Heart right ventricle (tissue), 16 donors: ENCODE measurements at regions not wholly inside any gene's neighbourhood (a gene's known extent, or its start where the extent isn't known, plus 50 kb on each side); places are given as distances from the start of the nearest gene placed in this dataset.

Experiments used
- ATAC-seq, 8 donors: fragments of 200-7000 bp; cut with Tn5 transposase; one replicate each; pipeline ENCODE4 v1.9.1; 2020; ENCODE audit warnings: mild to moderate bottlenecking in 8 of 8, moderate library complexity in 8 of 8, moderate number of reproducible peaks in 1 of 8
- DNase-seq, 2 donors: peaks; one replicate each; pipeline ENCODE4 v3.0.0-alpha.2; 2020
- H3K27ac ChIP-seq, 10 donors: fragments of 200-600 bp; sonication (generic) in 2 of 10; one replicate each; pipeline versions ENCODE4 v1.5.0 to v1.8.0; 2020 to 2022; ENCODE audit warnings: mild to moderate bottlenecking in 3 of 10
- H3K27me3 ChIP-seq, 7 donors: fragments of 200-600 bp; one replicate each; pipeline ENCODE4 v1.8.0; 2021 to 2022; ENCODE audit warnings: mild to moderate bottlenecking in 2 of 7
- H3K36me3 ChIP-seq, 9 donors: fragments of 200-600 bp; sonication (generic) in 1 of 9; one replicate each; pipeline versions ENCODE4 v1.5.0 to v1.8.0; 2020 to 2022; ENCODE audit warnings: mild to moderate bottlenecking in 2 of 9
- H3K4me1 ChIP-seq, 9 donors: fragments of 200-600 bp; sonication (generic) in 1 of 9; one replicate each; pipeline versions ENCODE4 v1.5.0 to v1.8.0; 2020 to 2022; ENCODE audit warnings: mild to moderate bottlenecking in 4 of 9
- H3K4me3 ChIP-seq, 10 donors: fragments of 200-600 bp; sonication (generic) in 2 of 10; one replicate each; pipeline versions ENCODE4 v1.5.0 to v1.8.0; 2020 to 2022; ENCODE audit warnings: mild to moderate bottlenecking in 7 of 10, moderate library complexity in 2 of 10
- H3K9me3 ChIP-seq, 11 donors: fragments of 200-600 bp in 10 of 11; sonication (generic) in 2 of 11; one replicate each; pipeline versions ENCODE4 v1.5.0 to v1.8.0; 2013 to 2022; ENCODE audit warnings: mild to moderate bottlenecking in 2 of 11, control low read depth in 1 of 11, moderate library complexity in 1 of 11
- CTCF ChIP-seq, 9 donors: fragments of 200-600 bp; sonication (generic) in 2 of 9; IDR thresholded peaks; one replicate each; pipeline versions ENCODE4 v1.5.0 to v1.8.0; 2021 to 2022; ENCODE audit warnings: antibody characterized with exemption in 9 of 9, mild to moderate bottlenecking in 5 of 9, moderate library complexity in 1 of 9
- whole genome bisulfite sequencing, 2 donors: extraction: QIAGEN DNeasy Blood & Tissue Kit; methylation state at CpG; one replicate each; pipeline ENCODE4 v1.1.7; 2013; ENCODE audit warnings: inconsistent platforms in 1 of 2; 5-methylcytosine and 5-hydroxymethylcytosine counted together
- intact Hi-C, 10 donors: fragments of 100-400 bp; cut with DNase I; formaldehyde crosslinking; loops; one replicate each; pipeline versions ENCODE4 v1.11.1 to v1.14.2; 2022
- donor health status: Arrhythmogenic right ventricular cardiomyopathy.
- donor health status: ischemic (EF 13 %, LVEDD 7.1; RV severe dilation, severe dysfunction).
- donor health status: healthy with polysubstance abuse.
- donor health status: DM: no; HTN: yes; CAD: no.
- donor health status: DM: no; HTN: no; CAD: no.
- donor health status: ischemic (EF 25% LVEDD 6.9; RV normal size, moderate dysfunction).
- donor health status: ischemic (EF 25% LVEDD 5.7; RV mildly dilated, moderate dysfunction).
- donor health status: healthy.
- donor health status: DM: yes; HTN: yes; CAD: no.
- donor health status: Ischemic cardiomyopathy.
- donor health status: ischemic (EF 35%, LVEDD 5.7; RV mildly dilated, moderate dysfunction).
- donor health status: nonischemic (EF 11% LVEDD 7.7; RV severe dilation, severe dysfunction).
- donor health status: DM: yes; HTN: yes; CAD: no.
- donor health status: PGD.
- donor health status: ischemic (EF 29% LVEDD 5.4; RV normal size, mild dysfunction).
- donor health status: nonischemic (EF 23%, LVEDD 6.1; RV moderate dilation, normal function).

- no peak for DNase-seq
- no peak for ATAC-seq
- Histone ChIP-seq H3K4me1 (no peaks in the 10 kb centered on the region), H3K36me3 (no peaks in the 10 kb centered on the region), H3K27me3 (peaks cover 0 to 20% (median 0%) of the 10 kb centered on the region in 7 donors), H3K27ac (no peak overlapping the region), H3K9me3 (peaks cover 0 to 20% (median 7%) of the 10 kb centered on the region in 11 donors), H3K4me3 (no peak overlapping the region)
- intact Hi-C loops = no loop called here
- TF ChIP-seq CTCF (IDR thresholded peaks at IDR 0.05) = no peak
- WGBS, 2 donors = 81 to 86% methylated on average over 9 of the region's 9 CpGs
These were observed 103.8 kb downstream of the HTR5A start for GRCh38 chr7:155173905-155174304.

DNA sequence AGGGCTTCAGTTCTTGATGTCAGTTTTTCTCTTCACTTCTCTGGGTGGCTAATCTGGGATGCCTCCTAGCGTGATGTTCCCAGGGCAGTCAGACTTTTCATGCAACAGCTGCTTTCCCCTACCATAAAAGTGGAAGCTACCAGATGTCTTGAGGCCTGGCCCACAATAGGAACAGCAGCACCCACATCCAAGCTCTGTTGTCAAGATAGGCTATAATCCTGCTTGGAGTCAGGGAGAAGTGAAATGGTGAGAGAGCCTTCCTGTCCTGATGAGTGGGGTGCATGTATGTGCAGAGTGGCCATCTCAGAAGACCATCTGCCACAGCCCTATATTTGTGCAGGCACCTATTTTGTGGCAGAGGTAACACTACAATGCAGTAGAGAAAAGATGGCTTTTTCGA lies 108.0 kb downstream of the HTR5A start:
- no peaks in the 10 kb centered on the region for H3K4me1 ChIP-seq
- DNase-seq (no peak), ATAC-seq (no peak)
- no peaks in the 10 kb centered on the region for H3K36me3 ChIP-seq
- H3K9me3 ChIP-seq = peaks cover 0 to 20% (median 7%) of the 10 kb centered on the region in 11 donors
- H3K4me3 ChIP-seq = no peak overlapping the region
- no peak for TF ChIP-seq CTCF (IDR thresholded peaks at IDR 0.05)
- H3K27ac ChIP-seq = no peak overlapping the region
- WGBS, 2 donors = 83 to 90% methylated on average over 2 of the region's 2 CpGs
- H3K27me3 ChIP-seq = peaks cover 0 to 12% (median 0%) of the 10 kb centered on the region in 7 donors
- intact Hi-C loops = no loop called here

- TF ChIP-seq CTCF (IDR thresholded peaks at IDR 0.05) = no peak
- ATAC-seq (no peak), DNase-seq (no peak)
- Histone ChIP-seq H3K4me3 (no peak overlapping the region), H3K27ac (no peak overlapping the region), H3K36me3 (no peaks in the 10 kb centered on the region), H3K27me3 (peaks cover 0 to 9% (median 0%) of the 10 kb centered on the region in 7 donors), H3K9me3 (peaks cover 0 to 47% (median 24%) of the 10 kb centered on the region in 11 donors), H3K4me1 (no peaks in the 10 kb centered on the region)
- intact Hi-C loops = loop anchor here in 2 of 10 donors (10.0 kb wide), 2 partner anchors 257 to 267 kb away; no protein-coding TSS in a partner anchor
- WGBS, 2 donors = 72 to 77% methylated on average over 8 of the region's 8 CpGs
These were observed 111.6 kb downstream of the HTR5A start for GRCh38 chr7:155181768-155182167.

- Histone ChIP-seq H3K4me3 (no peak overlapping the region), H3K27ac (no peak overlapping the region), H3K36me3 (no peaks in the 10 kb centered on the region), H3K4me1 (no peaks in the 10 kb centered on the region), H3K27me3 (peaks cover 0 to 9% (median 0%) of the 10 kb centered on the region in 7 donors), H3K9me3 (peaks cover 0 to 39% (median 21%) of the 10 kb centered on the region in 11 donors)
- no peak for TF ChIP-seq CTCF (IDR thresholded peaks at IDR 0.05)
- 94 to 95% methylated on average over 8 of the region's 8 CpGs for WGBS, 2 donors
- ATAC-seq (no peak), DNase-seq (no peak)
- intact Hi-C loops = loop anchor here in 2 of 10 donors (10.0 kb wide), 2 partner anchors 258 to 268 kb away; no protein-coding TSS in a partner anchor
These were observed 112.4 kb downstream of the HTR5A start for GRCh38 chr7:155182406-155182970.
